ENCODE measurements at regions not wholly inside any gene's neighbourhood (a gene's known extent, or its start where the extent isn't known, plus 50 kb on each side); places are given as distances from the start of the nearest gene placed in this dataset.

- TF ChIP-seq CTCF (IDR thresholded peaks at IDR 0.05; ENCODE audit: low read length) (no peak), EZH2phosphoT487 (IDR thresholded peaks at IDR 0.05; ENCODE audit: low read length) (no peak), EZH2 (optimal IDR thresholded peaks at IDR 0.05; ENCODE audit: low read depth, low read length) (no peak)
Observed at GRCh38 chr11:22491555-22492225, 133.9 kb downstream of the FANCF start.
